H9 (cell line): ENCODE measurements at regions not wholly inside any gene's neighbourhood (a gene's known extent, or its start where the extent isn't known, plus 50 kb on each side); places are given as distances from the start of the nearest gene placed in this dataset.

ENCODE experiments used
- DNase-seq: peaks from one replicate; pipeline ENCODE4 v3.0.0-alpha.2; 2017
- H2AFZ ChIP-seq: one replicate; pipeline ENCODE4 v1.6.1; 2013; ENCODE audit warnings: mild to moderate bottlenecking, low read length, control low read depth, moderate library complexity
- H2AK5ac ChIP-seq: 2 replicates; pipeline ENCODE4 v1.6.1; 2013; ENCODE audit warnings: low read length, control low read depth, mixed read lengths; ENCODE audit not compliant: insufficient read length
- H2BK120ac ChIP-seq: one replicate; pipeline ENCODE4 v1.6.1; 2013; ENCODE audit warnings: low read depth, mild to moderate bottlenecking, low read length, control low read depth, inconsistent platforms; ENCODE audit not compliant: poor library complexity, severe bottlenecking
- H2BK12ac ChIP-seq: 2 replicates; pipeline ENCODE4 v1.6.1; 2013; ENCODE audit warnings: low read length, control low read depth, mixed read lengths, low read depth; ENCODE audit not compliant: insufficient read length
- H2BK15ac ChIP-seq: 2 replicates; pipeline ENCODE4 v1.6.1; 2013; ENCODE audit warnings: low read depth, low read length, control low read depth
- H2BK20ac ChIP-seq: one replicate; pipeline ENCODE4 v1.6.1; 2013; ENCODE audit warnings: low read depth, mild to moderate bottlenecking, low read length, control low read depth, inconsistent platforms; ENCODE audit not compliant: poor library complexity, severe bottlenecking
- H2BK5ac ChIP-seq: 2 replicates; pipeline ENCODE4 v1.6.1; 2013; ENCODE audit warnings: low read length, control low read depth, mixed read lengths; ENCODE audit not compliant: insufficient read length
- H3K14ac ChIP-seq: 2 replicates; pipeline ENCODE4 v1.6.1; 2013; ENCODE audit warnings: low read length, control low read depth; ENCODE audit not compliant: insufficient read depth
- H3K18ac ChIP-seq: 2 replicates; pipeline ENCODE4 v1.6.1; 2013; ENCODE audit warnings: low read depth, mild to moderate bottlenecking, mixed read lengths, low read length, control low read depth; ENCODE audit not compliant: insufficient read length
- H3K23ac ChIP-seq: 2 replicates; pipeline ENCODE4 v1.6.1; 2013; ENCODE audit warnings: low read length, control low read depth, mixed read lengths, low read depth; ENCODE audit not compliant: insufficient read length
- H3K23me2 ChIP-seq: 2 replicates; pipeline ENCODE4 v1.6.1; 2013; ENCODE audit warnings: low read depth, mild to moderate bottlenecking, mixed read lengths, low read length, control low read depth; ENCODE audit not compliant: insufficient read length, poor library complexity, severe bottlenecking
- H3K27ac ChIP-seq: 2 replicates; pipeline ENCODE4 v1.5.1; 2013; ENCODE audit warnings: low read length, control low read depth, mixed read lengths, low read depth; ENCODE audit not compliant: insufficient read length
- H3K27me3 ChIP-seq: 2 replicates; pipeline ENCODE4 v1.6.1; 2013; ENCODE audit warnings: low read length, control low read depth, inconsistent platforms; ENCODE audit not compliant: insufficient read depth
- H3K4ac ChIP-seq: 2 replicates; pipeline ENCODE4 v1.6.1; 2013; ENCODE audit warnings: low read depth, mild to moderate bottlenecking, control low read depth, inconsistent platforms, low read length, moderate library complexity
- H3K4me1 ChIP-seq: 2 replicates; pipeline ENCODE4 v1.6.1; 2013; ENCODE audit warnings: low read length, control low read depth, inconsistent platforms; ENCODE audit not compliant: insufficient read depth
- H3K4me2 ChIP-seq: 2 replicates; pipeline ENCODE4 v1.6.1; 2013; ENCODE audit warnings: low read length, control low read depth, mixed read lengths; ENCODE audit not compliant: insufficient read length, insufficient read depth
- H3K56ac ChIP-seq: 2 replicates; pipeline ENCODE4 v1.6.1; 2013; ENCODE audit warnings: low read depth, mild to moderate bottlenecking, mixed read lengths, low read length, control low read depth; ENCODE audit not compliant: insufficient read length
- H3K79me1 ChIP-seq: 2 replicates; pipeline ENCODE4 v1.6.1; 2013; ENCODE audit warnings: low read depth, mild to moderate bottlenecking, moderate library complexity, low read length, control low read depth, inconsistent platforms; ENCODE audit not compliant: insufficient read depth, poor library complexity, severe bottlenecking
- H3K79me2 ChIP-seq: 2 replicates; pipeline ENCODE4 v1.6.1; 2013; ENCODE audit warnings: low read length, control low read depth, inconsistent platforms; ENCODE audit not compliant: insufficient read depth
- H3K9ac ChIP-seq: 2 replicates; pipeline ENCODE4 v1.6.1; 2013; ENCODE audit warnings: low read length, control low read depth, mixed read lengths; ENCODE audit not compliant: insufficient read length; ENCODE audit errors: extremely low read depth
- H3K9me3 ChIP-seq: one replicate; pipeline ENCODE4 v1.6.1; 2013; ENCODE audit warnings: low read depth, low read length, inconsistent platforms; ENCODE audit not compliant: control insufficient read depth
- H3T11ph ChIP-seq: one replicate; pipeline ENCODE4 v1.6.1; 2013; ENCODE audit warnings: mild to moderate bottlenecking, low read length, control low read depth, inconsistent platforms
- H4K20me1 ChIP-seq: one replicate; pipeline ENCODE4 v1.6.1; 2013; ENCODE audit not compliant: control insufficient read depth, insufficient read length, insufficient read depth
- H4K5ac ChIP-seq: 2 replicates; pipeline ENCODE4 v1.6.1; 2013; ENCODE audit warnings: low read depth, mild to moderate bottlenecking, mixed read lengths, low read length, control low read depth; ENCODE audit not compliant: insufficient read length
- H4K8ac ChIP-seq: replicated peaks from 2 replicates; pipeline ENCODE4 v1.6.1; 2013; ENCODE audit warnings: low read length, control low read depth, mixed read lengths, low read depth; ENCODE audit not compliant: insufficient read length
- H4K91ac ChIP-seq: 2 replicates; pipeline ENCODE4 v1.6.1; 2013; ENCODE audit warnings: low read depth, mild to moderate bottlenecking, moderate library complexity, mixed read lengths, low read length, control low read depth; ENCODE audit not compliant: insufficient read length
- H3K27ac Mint-ChIP-seq, 3 experiments: 2 replicates in 2 of 3; 3 replicates in 1 of 3; pipeline ENCODE4 v1.8.0; 2020 to 2021; ENCODE audit warnings: mixed read lengths in 3 of 3, mild to moderate bottlenecking in 1 of 3, moderate library complexity in 1 of 3
- H3K27me3 Mint-ChIP-seq: 2 replicates; pipeline ENCODE4 v1.8.0; 2021; ENCODE audit warnings: low read depth, mild to moderate bottlenecking, moderate library complexity, mixed read lengths
- H3K36me3 Mint-ChIP-seq, 3 experiments: 2 replicates in 2 of 3; 3 replicates in 1 of 3; pipeline ENCODE4 v1.8.0; 2020 to 2021; ENCODE audit warnings: low read depth in 3 of 3, mixed read lengths in 3 of 3; ENCODE audit not compliant: insufficient read depth in 1 of 3
- H3K4me1 Mint-ChIP-seq, 2 experiments: 2 replicates each; pipeline ENCODE4 v1.8.0; 2020; ENCODE audit warnings: mixed read lengths in 2 of 2
- H3K4me3 Mint-ChIP-seq, 2 experiments: 2 replicates in 1 of 2; 3 replicates in 1 of 2; pipeline ENCODE4 v1.8.0; 2020 to 2021; ENCODE audit warnings: mild to moderate bottlenecking in 2 of 2, mixed read lengths in 2 of 2, moderate library complexity in 1 of 2
- H3K9me3 Mint-ChIP-seq, 2 experiments: 2 replicates in 1 of 2; 3 replicates in 1 of 2; pipeline ENCODE4 v1.8.0; 2020; ENCODE audit warnings: mild to moderate bottlenecking in 2 of 2, mixed read lengths in 2 of 2, moderate library complexity in 1 of 2
- CTCF ChIP-seq: fragments of 200-600 bp; sonication (generic); conservative IDR thresholded peaks from 3 replicates; pipeline ENCODE4 v1.8.0; 2021; ENCODE audit warnings: antibody characterized with exemption, mild to moderate bottlenecking
- WGBS: extraction: QIAGEN DNeasy Blood & Tissue Kit; methylation state at CpG from one replicate; pipeline ENCODE4 v1.1.7; 2013; ENCODE audit warnings: missing lambda C conversion rate, low lambda C conversion rate, mixed read lengths; ENCODE audit not compliant: insufficient read length; ENCODE audit errors: extremely low coverage; 5-methylcytosine and 5-hydroxymethylcytosine counted together

- no peak overlapping the region for H3K27ac ChIP-seq
- no peak overlapping the region for H2AK5ac ChIP-seq
- no peak overlapping the region for H3K18ac ChIP-seq
- H3K36me3 Mint-ChIP-seq: peaks cover 46 to 64% (median 62%) of the 10 kb centered on the region in 3 experiments
- H3K23me2 ChIP-seq: no peaks in the 10 kb centered on the region
- TF ChIP-seq CTCF: no peak
- no peak overlapping the region for H2AFZ ChIP-seq
- H3K4me1 Mint-ChIP-seq: peaks cover 9 to 11% of the 10 kb centered on the region in 2 experiments
- no peak overlapping the region for H2BK15ac ChIP-seq
- no peaks in the 10 kb centered on the region for H3K27me3 ChIP-seq
- no peak overlapping the region for H3K56ac ChIP-seq
- no CpG with 5 or more reads among the region's 3 CpGs for WGBS
- no peak overlapping the region for H3K27ac Mint-ChIP-seq
- no peak overlapping the region for H2BK20ac ChIP-seq
- no peaks in the 10 kb centered on the region for H4K20me1 ChIP-seq
- no peak overlapping the region for H4K8ac ChIP-seq
- no peaks in the 10 kb centered on the region for H3K79me2 ChIP-seq
- H2BK12ac ChIP-seq: no peak overlapping the region
- peaks cover 9% of the 10 kb centered on the region for H3K9me3 ChIP-seq
- H2BK120ac ChIP-seq: no peak overlapping the region
- no peak overlapping the region for H3K9ac ChIP-seq
- no peak for DNase-seq
- peaks cover 14 to 16% of the 10 kb centered on the region in 2 experiments for H3K9me3 Mint-ChIP-seq
- no peak overlapping the region for H3K4me3 Mint-ChIP-seq
- no peak overlapping the region for H2BK5ac ChIP-seq
- no peak overlapping the region for H3K14ac ChIP-seq
- no peak overlapping the region for H3K4ac ChIP-seq
- no peaks in the 10 kb centered on the region; the same call in 1 of the 2 replicates for H3K4me1 ChIP-seq
- no peaks in the 10 kb centered on the region for H3K79me1 ChIP-seq
- no peak overlapping the region for H3T11ph ChIP-seq
- H3K4me2 ChIP-seq: no peak overlapping the region
- no peaks in the 10 kb centered on the region; the same call in none of the 2 replicates for H3K27me3 Mint-ChIP-seq
- H4K5ac ChIP-seq: no peak overlapping the region
- H3K23ac ChIP-seq: no peak overlapping the region
- no peak overlapping the region for H4K91ac ChIP-seq
Measured at GRCh38 chr20:52090035-52090434, 101.5 kb downstream of the ZFP64 start.
